ENCODE measurements at regions not wholly inside any gene's neighbourhood (a gene's known extent, or its start where the extent isn't known, plus 50 kb on each side); places are given as distances from the start of the nearest gene placed in this dataset.

GRCh38 chr13:78881751-78882150 is 222.8 kb upstream of the OBI1 start:
- TF ChIP-seq EZH2phosphoT487 (IDR thresholded peaks at IDR 0.05; ENCODE audit: borderline replicate concordance, low read depth) (no peak), USF2 (IDR thresholded peaks at IDR 0.05; ENCODE audit: borderline replicate concordance, low read depth, low read length) (no peak), SIN3A (IDR thresholded peaks at IDR 0.05; ENCODE audit: borderline replicate concordance, low read depth, low read length) (no peak), ZBTB33 (IDR thresholded peaks at IDR 0.05; ENCODE audit: borderline replicate concordance, low read depth) (no peak), CTCF (IDR thresholded peaks at IDR 0.05) (no peak)

Measured in SK-N-SH (cell line).